ENCODE measurements at regions not wholly inside any gene's neighbourhood (a gene's known extent, or its start where the extent isn't known, plus 50 kb on each side); places are given as distances from the start of the nearest gene placed in this dataset.

DNA sequence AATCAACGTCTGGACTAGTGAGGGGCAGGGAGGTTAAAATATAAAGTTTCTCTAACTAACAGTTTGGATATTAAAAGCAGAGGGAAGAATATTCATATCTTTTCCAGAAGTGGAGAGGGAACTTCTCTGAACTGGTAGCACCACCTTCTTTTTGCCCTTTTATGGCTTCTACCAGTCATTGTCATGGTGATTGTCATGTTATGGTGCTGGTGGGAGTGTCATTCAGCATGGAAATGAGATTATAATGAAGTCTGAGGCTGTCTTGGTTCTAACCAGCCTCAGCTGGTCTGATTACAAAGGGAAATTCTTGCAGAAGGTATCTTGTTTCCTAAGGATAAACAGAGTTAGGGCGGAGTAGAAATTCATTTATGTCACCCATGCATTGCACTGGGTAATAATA, 523.8 kb downstream of the ZWINT start:
- Histone ChIP-seq H2BK12ac (ENCODE audit: low read length) (no peak overlapping the region), H3K79me1 (ENCODE audit: low read length) (no peaks in the 10 kb centered on the region), H3K14ac (ENCODE audit: low read length) (no peak overlapping the region), H2AK5ac (ENCODE audit: low read length) (no peak overlapping the region), H4K12ac (ENCODE audit: low read depth, low read length) (no peak overlapping the region), H3K9me3 (ENCODE audit: insufficient read depth, low read depth, low read length) (no peaks in the 10 kb centered on the region), H3K4me3 (ENCODE audit: low read depth, low read length) (no peak overlapping the region), H2AFZ (ENCODE audit: insufficient read depth, low read length, poor library complexity) (no peak overlapping the region), H4K8ac (ENCODE audit: low read depth, low read length) (no peak overlapping the region), H3K18ac (ENCODE audit: low read length) (no peak overlapping the region), H3K23ac (ENCODE audit: low read length) (no peak overlapping the region), H2BK120ac (ENCODE audit: insufficient read depth, low read length, poor library complexity) (no peak overlapping the region), H3K36me3 (ENCODE audit: control insufficient read depth in 1 of 2, insufficient read depth in 2 of 2, low read length in 2 of 2) (no peaks in the 10 kb centered on the region), H3K27ac (ENCODE audit: low read depth, low read length) (no peak overlapping the region), H3K79me2 (ENCODE audit: control insufficient read depth, insufficient read depth, low read length, poor library complexity) (no peaks in the 10 kb centered on the region), H3K9ac (ENCODE audit: low read length) (no peak overlapping the region), H2BK5ac (ENCODE audit: low read depth, low read length, poor library complexity) (no peak overlapping the region), H3K27me3 (ENCODE audit: insufficient read depth, low read length) (no peaks in the 10 kb centered on the region), H3K4ac (ENCODE audit: low read depth, low read length) (no peak overlapping the region), H4K91ac (ENCODE audit: low read depth, low read length) (no peak overlapping the region), H3K4me1 (ENCODE audit: control insufficient read depth in 1 of 2, insufficient read depth in 2 of 2, low read length in 2 of 2) (no peaks in the 10 kb centered on the region), H3K4me2 (ENCODE audit: low read length) (no peak overlapping the region)
- DNase-seq, result no peak
- WGBS (ENCODE audit: extremely low coverage, insufficient coverage, insufficient read length), result no CpG with 5 or more reads among the region's 2 CpGs

- no peak for DNase-seq
- Histone ChIP-seq H2BK5ac (ENCODE audit: low read depth, low read length, poor library complexity) (no peak overlapping the region), H2AFZ (ENCODE audit: insufficient read depth, low read length, poor library complexity) (no peak overlapping the region), H3K4ac (ENCODE audit: low read depth, low read length) (no peak overlapping the region), H2AK5ac (ENCODE audit: low read length) (no peak overlapping the region), H3K27me3 (ENCODE audit: insufficient read depth, low read length) (no peaks in the 10 kb centered on the region), H3K36me3 (ENCODE audit: control insufficient read depth in 1 of 2, insufficient read depth in 2 of 2, low read length in 2 of 2) (no peaks in the 10 kb centered on the region), H4K8ac (ENCODE audit: low read depth, low read length) (no peak overlapping the region), H3K4me3 (ENCODE audit: low read depth, low read length) (no peak overlapping the region), H2BK120ac (ENCODE audit: insufficient read depth, low read length, poor library complexity) (no peak overlapping the region), H3K4me1 (ENCODE audit: control insufficient read depth in 1 of 2, insufficient read depth in 2 of 2, low read length in 2 of 2) (no peaks in the 10 kb centered on the region), H3K79me1 (ENCODE audit: low read length) (no peaks in the 10 kb centered on the region), H3K79me2 (ENCODE audit: control insufficient read depth, insufficient read depth, low read length, poor library complexity) (no peaks in the 10 kb centered on the region), H3K14ac (ENCODE audit: low read length) (no peak overlapping the region), H2BK12ac (ENCODE audit: low read length) (no peak overlapping the region), H3K18ac (ENCODE audit: low read length) (no peak overlapping the region), H3K4me2 (ENCODE audit: low read length) (no peak overlapping the region), H3K23ac (ENCODE audit: low read length) (no peak overlapping the region), H3K27ac (ENCODE audit: low read depth, low read length) (no peak overlapping the region), H4K91ac (ENCODE audit: low read depth, low read length) (no peak overlapping the region), H3K9me3 (ENCODE audit: insufficient read depth, low read depth, low read length) (no peaks in the 10 kb centered on the region), H4K12ac (ENCODE audit: low read depth, low read length) (no peak overlapping the region), H3K9ac (ENCODE audit: low read length) (no peak overlapping the region)
- WGBS (ENCODE audit: extremely low coverage, insufficient coverage, insufficient read length), result no CpG with 5 or more reads among the region's 1 CpG
Observed at GRCh38 chr10:55822096-55822495, 539.0 kb downstream of the ZWINT start.

DNA sequence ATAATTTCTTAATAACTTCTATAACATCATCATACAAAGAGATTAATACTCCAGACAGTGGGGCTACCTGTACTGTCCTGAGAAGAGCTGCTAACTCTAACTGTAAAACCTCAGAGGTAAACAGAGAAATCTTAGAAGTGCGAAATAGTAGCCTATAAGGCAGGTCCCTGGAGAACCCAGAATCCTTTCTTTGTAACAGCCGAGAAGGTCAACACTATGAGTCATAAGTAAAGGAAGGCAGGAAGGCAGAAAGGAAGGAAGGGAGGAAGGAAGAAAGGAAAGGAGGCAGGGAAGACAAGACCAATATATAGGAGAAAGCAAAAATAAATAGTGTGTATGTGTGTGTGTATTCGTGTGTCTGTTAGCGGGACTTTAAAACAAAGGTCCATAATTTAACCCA, 540.6 kb downstream of the ZWINT start:
- Histone ChIP-seq H3K18ac (ENCODE audit: low read length) (no peak overlapping the region), H3K4me3 (ENCODE audit: low read depth, low read length) (no peak overlapping the region), H2AFZ (ENCODE audit: insufficient read depth, low read length, poor library complexity) (no peak overlapping the region), H3K23ac (ENCODE audit: low read length) (no peak overlapping the region), H4K91ac (ENCODE audit: low read depth, low read length) (no peak overlapping the region), H4K8ac (ENCODE audit: low read depth, low read length) (no peak overlapping the region), H3K27me3 (ENCODE audit: insufficient read depth, low read length) (no peaks in the 10 kb centered on the region), H3K36me3 (ENCODE audit: control insufficient read depth in 1 of 2, insufficient read depth in 2 of 2, low read length in 2 of 2) (no peaks in the 10 kb centered on the region), H2BK120ac (ENCODE audit: insufficient read depth, low read length, poor library complexity) (no peak overlapping the region), H3K27ac (ENCODE audit: low read depth, low read length) (no peak overlapping the region), H4K12ac (ENCODE audit: low read depth, low read length) (no peak overlapping the region), H3K4ac (ENCODE audit: low read depth, low read length) (no peak overlapping the region), H3K14ac (ENCODE audit: low read length) (no peak overlapping the region), H3K4me2 (ENCODE audit: low read length) (no peak overlapping the region), H2BK5ac (ENCODE audit: low read depth, low read length, poor library complexity) (no peak overlapping the region), H3K79me2 (ENCODE audit: control insufficient read depth, insufficient read depth, low read length, poor library complexity) (no peaks in the 10 kb centered on the region), H3K9ac (ENCODE audit: low read length) (no peak overlapping the region), H3K9me3 (ENCODE audit: insufficient read depth, low read depth, low read length) (no peaks in the 10 kb centered on the region), H2BK12ac (ENCODE audit: low read length) (no peak overlapping the region), H3K79me1 (ENCODE audit: low read length) (no peaks in the 10 kb centered on the region), H3K4me1 (ENCODE audit: control insufficient read depth in 1 of 2, insufficient read depth in 2 of 2, low read length in 2 of 2) (no peaks in the 10 kb centered on the region), H2AK5ac (ENCODE audit: low read length) (no peak overlapping the region)
- WGBS (ENCODE audit: extremely low coverage, insufficient coverage, insufficient read length), result no CpG with 5 or more reads among the region's 4 CpGs
- no peak for DNase-seq

DNA sequence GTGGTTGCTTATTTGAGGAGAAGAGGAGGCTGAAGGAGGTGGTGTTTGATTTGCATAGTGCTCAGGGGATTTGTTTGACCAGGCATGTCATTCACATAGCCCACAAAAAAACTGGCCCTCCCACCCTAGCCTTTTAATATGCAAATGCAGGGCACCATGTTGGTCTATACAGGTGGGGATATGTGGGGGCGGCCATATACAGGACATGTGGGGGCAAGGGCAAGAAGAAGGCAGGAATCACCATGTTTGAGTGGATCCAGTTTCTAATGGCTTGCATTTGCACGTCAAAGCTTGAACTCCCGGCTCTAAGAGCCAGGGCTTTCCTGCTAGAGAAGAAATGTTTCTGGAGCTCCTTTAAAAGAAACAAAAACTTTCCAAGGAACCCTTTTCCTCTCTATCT, 541.0 kb downstream of the ZWINT start:
- Histone ChIP-seq H2AFZ (ENCODE audit: insufficient read depth, low read length, poor library complexity) (no peak overlapping the region), H3K36me3 (ENCODE audit: control insufficient read depth in 1 of 2, insufficient read depth in 2 of 2, low read length in 2 of 2) (no peaks in the 10 kb centered on the region)

More for the DNA sequence above, 541.0 kb downstream of the ZWINT start:
- H3K9me3 ChIP-seq (ENCODE audit: insufficient read depth, low read depth, low read length), result no peaks in the 10 kb centered on the region
- no peak overlapping the region for H2BK5ac ChIP-seq (ENCODE audit: low read depth, low read length, poor library complexity)
- H3K79me1 ChIP-seq (ENCODE audit: low read length), result no peaks in the 10 kb centered on the region
- H2AK5ac ChIP-seq (ENCODE audit: low read length), result no peak overlapping the region
- WGBS (ENCODE audit: extremely low coverage, insufficient coverage, insufficient read length), result no CpG with 5 or more reads among the region's 3 CpGs
- no peak overlapping the region for H3K14ac ChIP-seq (ENCODE audit: low read length)
- H4K12ac ChIP-seq (ENCODE audit: low read depth, low read length), result no peak overlapping the region
- H2BK120ac ChIP-seq (ENCODE audit: insufficient read depth, low read length, poor library complexity), result no peak overlapping the region
- H2BK12ac ChIP-seq (ENCODE audit: low read length), result no peak overlapping the region
- no peak overlapping the region for H3K27ac ChIP-seq (ENCODE audit: low read depth, low read length)
- no peak overlapping the region for H3K23ac ChIP-seq (ENCODE audit: low read length)
- H3K18ac ChIP-seq (ENCODE audit: low read length), result no peak overlapping the region
- no peak overlapping the region for H3K9ac ChIP-seq (ENCODE audit: low read length)
- H4K8ac ChIP-seq (ENCODE audit: low read depth, low read length), result no peak overlapping the region
- no peaks in the 10 kb centered on the region for H3K27me3 ChIP-seq (ENCODE audit: insufficient read depth, low read length)
- no peak overlapping the region for H3K4ac ChIP-seq (ENCODE audit: low read depth, low read length)
- no peaks in the 10 kb centered on the region for H3K79me2 ChIP-seq (ENCODE audit: control insufficient read depth, insufficient read depth, low read length, poor library complexity)
- no peak for DNase-seq
- H3K4me3 ChIP-seq (ENCODE audit: low read depth, low read length), result no peak overlapping the region
- H3K4me2 ChIP-seq (ENCODE audit: low read length), result no peak overlapping the region
- H3K4me1 ChIP-seq (ENCODE audit: control insufficient read depth in 1 of 2, insufficient read depth in 2 of 2, low read length in 2 of 2), result no peaks in the 10 kb centered on the region
- H4K91ac ChIP-seq (ENCODE audit: low read depth, low read length), result no peak overlapping the region

Measured in trophoblast cell (in vitro differentiated cells and primary cell).